Prostate gland (tissue), 2 donors: ENCODE measurements at regions not wholly inside any gene's neighbourhood (a gene's known extent, or its start where the extent isn't known, plus 50 kb on each side); places are given as distances from the start of the nearest gene placed in this dataset.
"Not testable (repeated sequence)": the region's sequence is repeated elsewhere in the genome, so short reads cannot be mapped to it uniquely, and the experiment has no call there.

Source experiments
- CTCF ChIP-seq, 4 experiments: fragments of 200-600 bp in 2 of 4; fragments of 450-650 bp in 2 of 4; sonication (generic) in 2 of 4; IDR thresholded peaks; 1 replicate in 3 of 4; 2 replicates in 1 of 4; pipeline ENCODE4 v1.5.1; 2016 to 2019; ENCODE audit warnings: antibody characterized with exemption in 4 of 4, mild to moderate bottlenecking in 2 of 4, moderate library complexity in 2 of 4
- POLR2AphosphoS5 ChIP-seq: sonication (generic); formaldehyde crosslinking; IDR thresholded peaks from one replicate; pipeline ENCODE4 v1.6.1; 2017; ENCODE audit warnings: antibody characterized with exemption

GRCh38 chr1:144104000-144104677 lies 132.4 kb upstream of the FAM72C start:
- not testable (repeated sequence) for TF ChIP-seq POLR2AphosphoS5; CTCF (IDR thresholded peaks at IDR 0.05)
